Natural killer cell treated with Interleukin-12 subunit alpha and Interleukin-12 subunit beta and Interleukin-15 and Interleukin-18, amount 100 ng/mL, for 72 hours (primary cell): ENCODE measurements at regions not wholly inside any gene's neighbourhood (a gene's known extent, or its start where the extent isn't known, plus 50 kb on each side); places are given as distances from the start of the nearest gene placed in this dataset.

Experiments used
- ATAC-seq, 2 donors: fragments of 150-1000 bp; cut with Tn5 transposase in 1 of 2; sonication (Bioruptor Pico), chemical (Tn5 transposase) in 1 of 2; 2 replicates each; pipeline ENCODE4 v1.10.0; 2021
- DNase-seq: peaks from one replicate; pipeline ENCODE4 v3.0.0; 2022; ENCODE audit warnings: low spot score
- H3K27ac Mint-ChIP-seq, 2 donors: 1 replicate in 1 of 2; 2 replicates in 1 of 2; pipeline ENCODE4 v1.8.0; 2022; ENCODE audit warnings: mixed read lengths in 2 of 2, mild to moderate bottlenecking in 1 of 2, moderate library complexity in 1 of 2
- H3K27me3 Mint-ChIP-seq, 2 donors: 1 replicate in 1 of 2; 2 replicates in 1 of 2; pipeline ENCODE4 v1.8.0; 2022; ENCODE audit warnings: mixed read lengths in 2 of 2
- H3K36me3 Mint-ChIP-seq: one replicate; pipeline ENCODE4 v1.8.0; 2022; ENCODE audit warnings: mixed read lengths
- H3K4me1 Mint-ChIP-seq, 2 donors: 1 replicate in 1 of 2; 2 replicates in 1 of 2; pipeline ENCODE4 v1.8.0; 2022; ENCODE audit warnings: low read depth in 2 of 2, mixed read lengths in 2 of 2, mild to moderate bottlenecking in 1 of 2
- H3K4me3 Mint-ChIP-seq: one replicate; pipeline ENCODE4 v1.8.0; 2022; ENCODE audit warnings: mixed read lengths
- H3K9me3 Mint-ChIP-seq: 2 replicates; pipeline ENCODE4 v1.8.0; 2022; ENCODE audit warnings: mixed read lengths

DNA sequence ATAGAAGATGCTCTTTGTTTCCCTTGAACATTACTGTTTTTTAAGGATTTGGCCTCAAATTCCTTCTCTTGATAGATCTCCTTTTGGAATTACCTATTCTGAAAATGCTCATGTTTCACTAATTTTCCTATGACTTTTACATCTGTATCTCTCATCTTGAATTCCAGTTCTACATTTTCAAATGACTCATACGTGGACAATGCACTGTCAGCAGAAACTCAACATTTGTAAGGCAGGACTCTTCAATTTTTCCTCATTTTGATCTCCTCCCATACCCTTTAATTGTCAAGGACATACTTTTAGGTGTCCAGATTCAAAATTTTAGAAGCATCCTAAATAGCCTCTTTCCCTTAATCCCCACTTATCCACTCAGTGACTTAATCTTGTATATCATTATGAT lies 341.0 kb upstream of the RASGRP1 start:
- DNase-seq = no peak
- Mint-ChIP-seq H3K4me1 (no peaks in the 10 kb centered on the region), H3K27me3 (peaks cover 28 to 36% of the 10 kb centered on the region in 2 donors), H3K27ac (no peak overlapping the region), H3K4me3 (no peak overlapping the region), H3K36me3 (no peaks in the 10 kb centered on the region), H3K9me3 (no peaks in the 10 kb centered on the region)
- no peak for ATAC-seq

DNA sequence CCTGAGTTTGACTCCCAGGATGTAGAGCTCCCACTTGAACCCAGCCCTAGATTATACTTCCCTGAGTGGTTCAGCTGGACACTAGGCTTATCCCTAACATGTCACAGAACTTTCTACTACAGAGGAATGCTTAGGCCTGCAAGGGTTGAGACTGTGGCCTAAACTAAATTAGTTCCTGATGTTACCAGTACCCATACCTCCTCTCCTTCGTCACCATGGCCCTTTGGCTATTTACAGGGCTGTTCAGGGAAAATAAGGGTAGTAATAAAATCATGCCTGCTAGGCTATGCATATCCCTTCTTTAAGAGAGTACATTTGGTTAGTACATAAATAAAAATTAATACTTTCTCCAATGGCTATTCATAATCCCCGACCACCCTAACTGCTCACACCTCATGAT lies 356.4 kb upstream of the RASGRP1 start:
- peaks cover 0 to 6% of the 10 kb centered on the region in 2 donors for H3K27me3 Mint-ChIP-seq
- H3K4me1 Mint-ChIP-seq = no peaks in the 10 kb centered on the region
- H3K27ac Mint-ChIP-seq = no peak overlapping the region
- DNase-seq = no peak
- H3K4me3 Mint-ChIP-seq = no peak overlapping the region
- no peak for ATAC-seq
- H3K9me3 Mint-ChIP-seq = no peaks in the 10 kb centered on the region
- H3K36me3 Mint-ChIP-seq = no peaks in the 10 kb centered on the region

DNA sequence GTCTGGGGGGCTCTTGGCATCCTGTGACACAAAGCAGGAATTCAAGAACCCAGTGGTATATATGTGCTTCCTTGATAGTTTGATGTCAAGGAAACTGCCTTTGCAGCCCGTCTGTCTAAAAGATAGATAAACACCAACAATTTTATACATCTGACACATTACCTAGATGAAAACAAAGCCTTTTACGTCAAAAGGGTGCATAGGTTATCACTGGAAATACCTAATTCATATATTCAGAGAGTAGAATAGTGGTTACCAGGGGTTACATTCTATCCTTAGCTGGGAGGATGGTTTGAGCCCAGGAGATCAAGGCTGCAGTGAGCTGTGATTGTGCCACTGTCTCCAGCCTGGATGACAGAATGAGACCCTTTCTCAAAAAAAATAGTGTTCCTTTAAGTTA lies 356.9 kb upstream of the RASGRP1 start:
- Mint-ChIP-seq H3K27me3 (peaks cover 0 to 6% of the 10 kb centered on the region in 2 donors), H3K27ac (no peak overlapping the region), H3K9me3 (no peaks in the 10 kb centered on the region), H3K36me3 (no peaks in the 10 kb centered on the region), H3K4me3 (no peak overlapping the region), H3K4me1 (no peaks in the 10 kb centered on the region)
- ATAC-seq (no peak), DNase-seq (no peak)

DNA sequence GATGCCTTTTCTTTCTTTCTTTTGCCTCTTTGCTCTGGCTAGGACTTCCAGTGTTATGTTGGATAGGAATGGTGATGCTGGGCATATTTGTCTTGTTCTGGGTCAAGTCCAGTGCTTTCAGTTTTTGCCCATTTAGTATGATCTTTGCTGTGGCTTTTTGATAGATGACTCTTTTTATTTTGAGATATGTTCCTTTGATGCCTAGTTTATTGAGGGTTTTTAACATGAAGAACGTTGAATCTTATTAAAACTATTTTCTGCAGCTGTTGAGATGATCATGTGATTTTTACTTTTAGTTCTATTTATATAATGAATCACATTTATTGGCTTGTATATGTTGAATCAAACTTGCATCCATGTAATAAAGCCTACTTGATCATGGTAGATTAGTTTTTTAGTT lies 363.8 kb upstream of the RASGRP1 start:
- Mint-ChIP-seq H3K27me3 (peaks cover 7 to 16% of the 10 kb centered on the region in 2 donors), H3K4me1 (no peaks in the 10 kb centered on the region), H3K36me3 (no peaks in the 10 kb centered on the region), H3K4me3 (no peak overlapping the region), H3K27ac (no peak overlapping the region), H3K9me3 (no peaks in the 10 kb centered on the region)
- DNase-seq = no peak
- no peak for ATAC-seq

DNA sequence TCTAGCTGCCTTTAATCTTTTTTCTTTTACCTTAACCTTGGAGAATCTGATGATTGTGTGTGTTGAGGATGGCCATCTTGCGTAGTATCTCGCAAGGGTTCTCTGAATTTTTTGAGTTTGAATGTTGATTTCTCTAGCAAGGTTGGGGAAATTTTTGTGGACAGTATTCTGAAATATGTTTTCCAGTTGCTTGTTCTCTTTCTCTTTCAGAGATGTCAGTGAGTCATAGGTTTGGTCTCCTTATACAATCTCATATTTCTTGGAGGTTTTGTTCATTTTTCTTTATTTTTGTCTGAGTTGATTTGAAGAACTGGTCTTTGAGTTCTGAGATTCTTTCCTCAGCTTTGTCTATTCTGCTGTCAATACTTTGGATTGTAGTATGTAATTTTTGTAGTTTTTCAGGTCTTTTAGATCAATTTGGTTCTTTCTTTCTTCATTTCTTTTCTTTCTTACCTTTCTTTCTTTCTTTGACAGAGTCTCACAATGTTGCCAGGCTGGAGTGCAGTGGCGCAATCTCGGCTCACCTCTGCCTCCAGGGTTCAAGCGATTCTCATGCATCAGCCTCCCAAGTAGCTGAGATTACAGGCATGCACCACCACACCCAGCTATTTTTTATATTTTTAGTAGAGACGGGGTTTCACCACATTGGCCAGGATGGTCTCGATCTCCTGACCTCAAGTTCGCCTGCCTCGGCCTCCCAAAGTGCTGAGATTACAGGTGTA lies 366.4 kb upstream of the RASGRP1 start:
- Mint-ChIP-seq H3K36me3 (no peaks in the 10 kb centered on the region), H3K4me3 (no peak overlapping the region), H3K27me3 (peaks cover 16 to 21% of the 10 kb centered on the region in 2 donors), H3K27ac (no peak overlapping the region), H3K4me1 (no peaks in the 10 kb centered on the region), H3K9me3 (no peaks in the 10 kb centered on the region)
- ATAC-seq (no peak), DNase-seq (no peak)

DNA sequence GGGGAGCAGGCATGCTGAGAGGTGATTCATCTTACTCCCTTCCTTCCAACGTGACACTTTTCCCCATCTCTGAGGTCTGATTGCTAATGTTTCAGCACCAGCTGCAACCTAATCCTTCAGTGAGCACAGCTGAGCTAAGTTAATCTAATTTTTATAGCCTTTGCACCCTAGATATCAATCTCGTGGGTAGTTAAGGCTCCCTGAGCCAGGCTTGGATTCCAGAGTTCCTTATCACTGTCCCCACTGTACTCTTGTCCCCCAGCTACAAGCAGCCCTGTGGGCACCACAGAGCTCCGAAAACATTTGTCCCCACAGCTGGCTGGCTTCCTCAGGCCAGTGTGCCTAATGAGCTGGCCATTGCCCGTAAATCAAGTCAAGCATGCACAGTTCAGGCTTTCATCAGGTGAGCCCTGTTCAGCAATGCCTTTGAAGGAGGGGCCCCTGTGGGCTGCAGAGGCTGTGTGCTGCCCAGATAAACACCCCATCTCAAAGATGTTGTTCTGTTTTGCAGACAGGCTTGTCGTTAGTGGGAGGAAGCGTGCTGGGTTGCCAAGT lies 376.9 kb upstream of the RASGRP1 start:
- Mint-ChIP-seq H3K27ac (no peak overlapping the region), H3K4me1 (no peaks in the 10 kb centered on the region)

DNA sequence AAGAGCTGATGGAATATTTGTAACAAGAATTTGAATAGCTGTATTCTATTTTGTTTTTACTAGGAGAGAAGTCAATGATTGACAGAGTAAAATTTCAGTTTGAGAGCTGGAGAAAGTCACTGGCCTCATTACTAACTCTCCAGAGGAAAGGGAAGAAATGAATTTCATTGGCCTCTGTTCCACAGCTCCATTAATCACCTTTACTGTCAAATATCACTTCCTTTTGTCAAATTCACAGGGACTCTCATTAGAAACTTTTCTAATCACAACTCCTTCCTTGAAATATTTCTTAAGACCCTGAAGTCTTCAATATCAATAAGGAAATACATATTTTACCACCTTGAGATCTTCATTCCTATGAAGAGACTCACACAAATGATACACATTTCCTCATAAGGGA lies 379.9 kb upstream of the RASGRP1 start:
- no peak for ATAC-seq
- no peaks in the 10 kb centered on the region for H3K36me3 Mint-ChIP-seq
- no peak overlapping the region for H3K4me3 Mint-ChIP-seq
- no peaks in the 10 kb centered on the region for H3K9me3 Mint-ChIP-seq
- no peak overlapping the region for H3K27ac Mint-ChIP-seq
- H3K27me3 Mint-ChIP-seq = peaks cover 18 to 22% of the 10 kb centered on the region in 2 donors
- DNase-seq = no peak
- H3K4me1 Mint-ChIP-seq = no peaks in the 10 kb centered on the region

More for the DNA sequence above, 376.9 kb upstream of the RASGRP1 start:
- H3K4me3 Mint-ChIP-seq = no peak overlapping the region
- DNase-seq (no peak), ATAC-seq (peak in 1 of 2 donors; percentile 24)
- peaks cover 4% of the 10 kb centered on the region for H3K9me3 Mint-ChIP-seq
- peaks cover 30 to 44% of the 10 kb centered on the region in 2 donors for H3K27me3 Mint-ChIP-seq
- no peaks in the 10 kb centered on the region for H3K36me3 Mint-ChIP-seq

DNA sequence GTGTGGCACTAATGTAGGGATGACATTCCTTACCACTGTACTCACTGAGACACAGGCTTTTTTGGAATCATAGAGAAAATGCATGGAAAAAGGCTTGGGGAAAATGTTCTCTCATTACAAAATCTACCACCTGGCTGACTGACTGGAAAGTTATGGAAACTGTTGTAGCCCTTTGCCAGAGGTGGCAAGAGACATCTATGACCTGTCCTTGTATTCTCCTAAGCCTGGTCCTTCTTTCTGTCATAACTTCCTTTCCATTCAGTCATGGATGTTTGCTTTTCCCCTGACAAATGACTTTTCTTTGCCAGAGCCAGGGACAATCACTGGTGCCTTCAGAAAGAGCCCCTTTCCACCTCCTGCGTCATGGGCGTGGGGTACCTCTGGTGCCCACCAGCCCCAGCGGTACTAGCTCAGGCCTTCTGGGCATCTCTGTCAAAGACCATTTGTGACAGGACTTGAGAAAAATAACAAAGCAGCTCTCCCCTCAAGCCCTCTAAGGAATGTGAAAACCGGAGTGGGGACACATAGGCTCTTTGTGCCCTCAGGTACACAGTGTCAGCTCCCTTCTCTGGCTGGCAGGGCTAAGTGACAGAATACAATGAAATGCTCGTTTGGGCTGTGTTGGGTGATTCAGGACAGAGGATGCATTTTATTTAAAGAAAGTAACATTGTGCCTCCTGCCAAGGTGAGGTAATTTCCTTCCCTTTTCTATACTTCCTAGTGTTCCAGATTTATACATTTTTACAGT lies 381.1 kb upstream of the RASGRP1 start:
- Mint-ChIP-seq H3K4me3 (no peak overlapping the region), H3K27ac (no peak overlapping the region), H3K9me3 (no peaks in the 10 kb centered on the region), H3K27me3 (peaks cover 18 to 22% of the 10 kb centered on the region in 2 donors), H3K36me3 (no peaks in the 10 kb centered on the region), H3K4me1 (no peaks in the 10 kb centered on the region)
- DNase-seq (no peak), ATAC-seq (peak in 1 of 2 donors; percentile 24)

DNA sequence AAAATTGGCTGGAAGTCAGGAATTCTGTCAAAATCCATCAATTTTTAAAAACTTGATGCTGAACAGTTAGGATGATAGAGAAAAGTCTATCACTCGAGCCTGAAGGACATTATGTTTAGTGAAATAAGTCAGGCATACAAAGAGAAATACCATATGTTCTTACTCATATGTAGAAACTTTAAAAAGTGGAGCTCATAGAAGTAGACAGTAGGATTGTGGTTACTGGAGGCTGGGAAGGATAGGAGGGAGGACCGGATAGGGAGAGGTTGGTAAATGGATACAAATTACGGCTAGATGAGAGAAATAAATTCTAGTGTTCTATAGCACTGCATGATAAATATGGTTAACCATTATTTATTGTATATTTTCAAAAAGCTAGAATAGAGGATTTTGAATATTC lies 389.5 kb upstream of the RASGRP1 start:
- Mint-ChIP-seq H3K9me3 (no peaks in the 10 kb centered on the region), H3K27ac (no peak overlapping the region), H3K36me3 (no peaks in the 10 kb centered on the region), H3K4me1 (no peaks in the 10 kb centered on the region), H3K27me3 (peaks cover 6 to 14% of the 10 kb centered on the region in 2 donors), H3K4me3 (no peak overlapping the region)
- no peak for ATAC-seq
- no peak for DNase-seq

DNA sequence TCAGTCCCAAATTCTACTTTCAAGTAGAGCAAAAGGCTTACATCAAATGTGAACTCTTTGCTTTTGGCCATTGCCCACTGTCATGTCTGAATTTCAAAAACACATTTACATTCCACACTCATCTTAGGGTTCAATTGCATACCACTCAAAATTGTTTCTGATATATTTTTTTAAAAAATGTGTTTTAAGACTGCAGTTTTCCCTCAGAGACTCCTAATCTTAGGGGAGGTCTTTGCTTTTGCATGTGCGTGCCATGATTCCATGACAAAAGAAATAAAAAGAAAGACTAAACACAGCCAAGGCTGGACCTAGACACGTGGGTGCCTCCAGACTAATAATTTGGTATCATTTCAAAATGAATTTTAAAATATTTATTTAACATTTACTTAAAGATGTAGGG lies 396.8 kb upstream of the RASGRP1 start:
- no peak for DNase-seq
- Mint-ChIP-seq H3K9me3 (no peaks in the 10 kb centered on the region), H3K4me1 (no peaks in the 10 kb centered on the region), H3K4me3 (no peak overlapping the region), H3K27ac (no peak overlapping the region), H3K36me3 (no peaks in the 10 kb centered on the region), H3K27me3 (peaks cover 2 to 13% of the 10 kb centered on the region in 2 donors)
- ATAC-seq = no peak

DNA sequence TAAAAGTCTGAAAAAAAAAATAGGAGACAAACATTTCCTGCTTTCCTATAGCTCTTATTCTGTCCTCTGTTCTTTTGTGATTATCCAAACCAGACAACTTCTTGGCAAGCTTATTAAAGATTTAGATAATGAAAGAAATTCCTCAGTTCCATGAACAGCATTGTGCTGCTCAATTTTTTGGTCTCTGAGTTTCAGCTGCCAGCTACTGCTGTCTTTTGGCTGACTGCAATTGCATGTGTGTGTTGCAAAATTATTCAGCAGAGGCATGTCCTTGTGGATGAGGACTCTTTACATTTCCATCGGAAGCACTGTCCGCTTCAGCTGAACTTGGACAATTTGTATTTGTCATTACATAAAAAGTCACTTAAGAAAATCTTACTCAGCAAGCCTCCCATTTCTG lies 397.3 kb upstream of the RASGRP1 start:
- H3K4me3 Mint-ChIP-seq = no peak overlapping the region
- DNase-seq (no peak), ATAC-seq (no peak)
- H3K27me3 Mint-ChIP-seq = peaks cover 5 to 13% of the 10 kb centered on the region in 2 donors
- no peak overlapping the region for H3K27ac Mint-ChIP-seq
- H3K4me1 Mint-ChIP-seq = no peaks in the 10 kb centered on the region
- no peaks in the 10 kb centered on the region for H3K36me3 Mint-ChIP-seq
- H3K9me3 Mint-ChIP-seq = no peaks in the 10 kb centered on the region

DNA sequence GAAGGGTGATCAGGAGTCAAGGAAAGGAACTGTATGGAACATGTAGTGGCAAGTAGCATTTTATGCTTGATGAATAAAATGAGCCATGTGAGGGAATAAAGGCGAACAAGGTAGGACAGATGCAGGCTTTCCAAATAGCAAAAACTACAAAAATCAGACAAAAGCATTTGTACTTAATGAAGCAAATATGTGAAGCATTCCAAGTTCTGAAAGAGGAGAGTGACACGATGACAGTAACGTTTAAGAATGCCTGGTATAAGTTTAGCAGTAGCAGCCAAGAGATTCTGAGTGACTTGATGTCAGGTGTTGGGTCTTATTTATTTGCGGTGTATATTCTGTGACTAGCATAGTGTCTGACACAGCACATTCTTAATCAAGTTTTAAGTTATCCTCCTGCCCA lies 408.2 kb upstream of the RASGRP1 start:
- DNase-seq = no peak
- no peaks in the 10 kb centered on the region for H3K9me3 Mint-ChIP-seq
- no peak for ATAC-seq
- H3K4me1 Mint-ChIP-seq = no peaks in the 10 kb centered on the region
- no peaks in the 10 kb centered on the region for H3K36me3 Mint-ChIP-seq
- H3K27me3 Mint-ChIP-seq = peaks cover 5 to 30% of the 10 kb centered on the region in 2 donors
- H3K4me3 Mint-ChIP-seq = no peak overlapping the region
- H3K27ac Mint-ChIP-seq = no peak overlapping the region

DNA sequence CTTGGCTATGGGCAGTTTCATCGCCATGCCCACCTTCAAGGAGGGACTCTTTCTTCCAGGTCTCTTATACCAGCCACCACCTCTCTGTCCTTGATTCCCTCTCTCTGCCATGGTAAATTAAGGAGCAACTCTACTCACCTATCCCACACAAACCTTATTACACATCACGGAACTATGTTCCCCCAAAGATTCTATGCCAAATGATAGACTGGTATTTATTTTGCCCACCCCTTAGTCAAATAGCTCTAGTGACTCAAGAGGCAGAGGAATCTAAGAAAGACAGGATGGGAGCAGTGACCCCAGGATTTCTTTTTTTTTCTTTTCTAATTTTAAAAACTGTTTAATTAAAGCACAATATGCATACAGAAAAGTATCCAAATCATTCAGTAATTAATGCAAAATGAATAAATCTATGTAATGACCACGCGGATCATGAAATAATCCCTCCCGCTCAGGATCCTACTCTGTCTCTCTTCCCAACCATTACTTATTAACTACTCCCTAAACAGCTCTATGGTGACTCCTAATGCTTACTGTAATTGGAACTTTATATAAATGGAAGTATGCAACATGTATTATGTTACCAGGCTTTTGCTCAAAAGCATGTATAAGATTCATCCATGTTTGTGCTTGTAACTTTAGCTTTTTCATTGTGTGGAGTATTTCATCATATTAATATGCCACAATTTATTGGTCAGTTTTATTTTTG lies 410.8 kb upstream of the RASGRP1 start:
- Mint-ChIP-seq H3K9me3 (no peaks in the 10 kb centered on the region), H3K4me1 (no peaks in the 10 kb centered on the region), H3K27ac (no peak overlapping the region), H3K27me3 (peaks cover 12 to 46% of the 10 kb centered on the region in 2 donors), H3K4me3 (no peak overlapping the region), H3K36me3 (peaks cover 5% of the 10 kb centered on the region)
- ATAC-seq = no peak
- DNase-seq = no peak

DNA sequence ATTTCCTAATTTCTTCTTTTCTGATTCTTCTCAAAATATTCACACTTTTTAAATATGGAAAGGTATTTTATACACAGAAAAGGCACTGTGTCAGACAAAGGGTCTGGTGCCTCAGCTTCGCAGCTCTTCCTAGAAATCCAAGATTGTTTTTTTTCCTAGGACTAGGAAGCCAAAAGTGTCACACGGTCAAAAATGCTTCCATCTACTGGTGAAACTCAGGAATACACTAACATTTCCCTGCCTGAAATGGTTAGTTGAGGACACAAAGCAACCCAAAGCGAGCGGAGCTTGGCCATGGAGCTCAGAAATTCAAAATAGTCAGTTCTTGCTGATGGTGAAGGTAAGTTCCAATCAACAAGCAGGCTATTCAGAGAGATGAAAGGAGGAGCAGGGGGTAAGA lies 426.5 kb upstream of the RASGRP1 start:
- no peak for ATAC-seq

More for the DNA sequence above, 426.5 kb upstream of the RASGRP1 start:
- Mint-ChIP-seq H3K27ac (no peak overlapping the region), H3K36me3 (no peaks in the 10 kb centered on the region), H3K9me3 (no peaks in the 10 kb centered on the region), H3K4me1 (no peaks in the 10 kb centered on the region), H3K4me3 (no peak overlapping the region), H3K27me3 (peaks cover 2 to 15% of the 10 kb centered on the region in 2 donors)
- DNase-seq = no peak
